ENCODE measurements at regions not wholly inside any gene's neighbourhood (a gene's known extent, or its start where the extent isn't known, plus 50 kb on each side); places are given as distances from the start of the nearest gene placed in this dataset.

- no peak for DNase-seq
These were observed 132.3 kb downstream of the CRYBB2 start for GRCh38 chr22:25351631-25352293.

- no peak for DNase-seq
These were observed 132.8 kb downstream of the CRYBB2 start for GRCh38 chr22:25352294-25352680.

DNA sequence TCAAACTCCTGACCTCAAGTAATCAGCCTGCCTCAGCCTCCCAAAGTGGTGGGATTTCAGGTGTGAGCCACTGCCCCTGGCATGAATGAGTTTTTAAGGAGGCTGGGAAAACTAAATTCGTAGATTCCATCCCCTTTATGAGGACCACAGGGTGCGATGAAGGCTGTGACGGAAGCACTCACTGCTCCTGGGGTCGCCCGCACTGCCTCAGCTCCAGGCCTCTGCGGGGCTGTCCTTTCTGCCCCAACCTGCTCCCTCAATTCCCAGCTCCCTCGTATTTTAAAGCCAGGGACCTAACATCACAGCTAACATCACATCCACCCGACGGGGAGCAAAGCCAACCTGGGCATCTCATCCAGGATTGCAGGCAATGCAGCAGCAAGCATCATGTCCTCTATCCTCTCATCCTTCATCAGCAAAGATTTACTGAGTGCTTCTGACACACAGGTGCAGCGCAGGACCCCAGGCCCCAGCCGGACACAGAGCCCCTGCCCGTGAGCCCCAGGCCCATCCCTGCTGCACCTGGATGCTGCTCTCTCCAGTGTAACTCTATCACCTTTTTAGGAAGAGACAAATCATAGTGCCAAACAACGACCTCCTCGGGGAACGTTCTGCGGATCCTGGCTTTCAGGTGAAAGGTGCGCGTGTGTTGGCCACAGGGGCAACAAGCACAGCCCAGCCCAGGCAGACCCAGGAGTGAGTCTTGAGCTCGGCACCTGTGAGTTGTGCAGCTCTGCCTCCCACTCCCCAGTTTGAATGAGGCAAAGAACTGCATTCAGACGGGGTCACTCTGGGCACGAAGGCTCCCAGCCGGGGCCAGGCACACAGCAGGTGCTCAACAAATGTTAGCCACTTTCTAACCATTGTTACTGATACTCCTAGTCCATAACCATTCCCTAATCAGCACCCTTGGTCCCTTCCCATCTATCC is 134.3 kb downstream of the CRYBB2 start:
- no peak for DNase-seq

- no peak for DNase-seq
These were observed 135.0 kb downstream of the CRYBB2 start for GRCh38 chr22:25354456-25354855.

- no peak for DNase-seq
These were observed 137.7 kb downstream of the CRYBB2 start for GRCh38 chr22:25357132-25357455.

DNA sequence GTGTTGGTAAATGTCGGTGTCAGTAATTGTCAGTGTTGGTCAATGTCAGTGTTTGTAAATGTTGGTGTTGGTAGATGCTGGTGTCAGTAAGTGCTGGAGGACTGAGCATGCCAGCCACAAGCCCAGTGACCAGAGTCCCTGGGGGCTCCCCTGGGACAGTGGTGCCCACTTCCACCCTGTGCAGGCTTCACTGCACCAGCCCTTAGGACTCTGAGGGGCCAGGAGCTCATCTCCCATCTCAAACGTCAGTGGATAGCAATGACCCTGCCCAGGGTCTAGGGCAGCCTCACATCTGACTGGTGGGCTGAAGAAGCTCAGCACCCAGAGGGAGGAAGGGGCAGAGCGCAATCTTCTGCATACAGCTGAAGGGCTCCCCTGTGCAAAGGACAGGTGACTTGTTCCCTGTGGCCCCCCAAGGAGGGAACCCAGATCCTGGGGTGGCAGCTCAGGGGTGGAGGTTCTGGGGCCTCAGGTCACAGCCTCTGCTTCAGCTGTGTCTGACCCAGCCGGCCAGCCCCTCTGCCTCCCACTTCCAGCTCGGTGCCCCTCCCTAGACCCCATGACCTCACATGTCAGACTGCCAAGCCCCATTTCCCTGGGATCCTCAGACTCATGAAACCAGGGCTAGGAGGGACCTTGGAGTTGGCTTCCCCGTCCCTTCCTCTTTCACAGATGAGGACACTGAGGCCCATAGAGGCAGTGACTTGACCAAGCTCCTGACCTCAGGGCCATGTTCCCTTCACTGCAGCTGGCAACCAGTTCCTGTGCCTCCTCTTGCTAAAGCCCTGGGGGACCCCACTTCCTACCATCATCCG is 138.4 kb downstream of the CRYBB2 start:
- DNase-seq: no peak

GRCh38 chr22:25358421-25359170 is 139.2 kb downstream of the CRYBB2 start:
- no peak for DNase-seq

DNA sequence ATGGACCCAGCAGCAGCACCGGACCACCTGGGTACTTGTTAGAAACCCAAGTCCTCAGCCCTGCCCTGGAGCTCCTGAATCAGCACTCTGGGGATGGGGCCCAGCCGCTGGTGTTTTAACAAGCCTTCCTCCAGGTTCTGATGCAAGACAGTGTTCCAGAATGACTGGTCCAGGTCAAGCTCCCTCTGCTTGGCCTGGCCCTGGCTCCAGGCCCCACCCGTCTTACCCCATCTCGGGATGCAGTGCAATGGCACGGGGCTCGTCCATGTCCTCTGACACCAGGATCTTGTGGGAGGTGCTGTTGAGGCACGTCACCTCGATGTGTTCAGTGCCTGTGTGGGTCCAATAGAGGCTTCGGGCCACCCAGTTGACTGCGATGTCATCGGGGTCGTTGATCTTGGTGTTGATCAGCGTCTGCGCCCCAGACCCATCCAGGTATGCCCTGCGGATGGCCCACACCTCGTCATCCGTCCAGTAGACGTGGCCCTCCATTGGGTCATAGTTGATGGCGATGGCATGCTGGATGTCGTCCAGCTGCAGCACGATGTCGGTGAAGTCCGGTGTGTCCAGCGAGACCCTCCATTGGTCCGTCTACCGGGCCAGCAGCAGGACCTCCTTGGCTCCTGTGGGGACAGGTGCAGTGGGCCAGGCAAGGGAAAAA is 140.3 kb downstream of the CRYBB2 start:
- DNase-seq: no peak

DNA sequence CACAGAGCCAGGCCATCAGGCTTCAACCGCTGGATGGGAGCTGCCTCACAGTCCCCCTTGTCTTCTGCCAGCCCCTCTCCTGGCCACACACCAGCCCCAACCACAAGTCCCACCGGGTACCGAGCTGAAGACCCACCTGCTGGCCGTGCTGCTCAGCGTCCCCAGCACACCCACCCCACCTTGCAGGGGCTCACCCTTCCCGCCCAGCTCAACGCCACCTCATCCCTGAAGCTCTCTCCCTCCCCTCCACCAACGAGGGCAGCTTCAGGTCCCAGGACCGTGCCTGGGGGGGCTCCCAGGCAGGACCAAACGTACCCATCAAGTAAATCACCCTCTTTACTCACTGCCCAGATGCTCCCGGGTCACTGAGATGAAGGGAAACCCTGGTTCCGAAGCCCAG is 141.0 kb downstream of the CRYBB2 start:
- DNase-seq: no peak

DNA sequence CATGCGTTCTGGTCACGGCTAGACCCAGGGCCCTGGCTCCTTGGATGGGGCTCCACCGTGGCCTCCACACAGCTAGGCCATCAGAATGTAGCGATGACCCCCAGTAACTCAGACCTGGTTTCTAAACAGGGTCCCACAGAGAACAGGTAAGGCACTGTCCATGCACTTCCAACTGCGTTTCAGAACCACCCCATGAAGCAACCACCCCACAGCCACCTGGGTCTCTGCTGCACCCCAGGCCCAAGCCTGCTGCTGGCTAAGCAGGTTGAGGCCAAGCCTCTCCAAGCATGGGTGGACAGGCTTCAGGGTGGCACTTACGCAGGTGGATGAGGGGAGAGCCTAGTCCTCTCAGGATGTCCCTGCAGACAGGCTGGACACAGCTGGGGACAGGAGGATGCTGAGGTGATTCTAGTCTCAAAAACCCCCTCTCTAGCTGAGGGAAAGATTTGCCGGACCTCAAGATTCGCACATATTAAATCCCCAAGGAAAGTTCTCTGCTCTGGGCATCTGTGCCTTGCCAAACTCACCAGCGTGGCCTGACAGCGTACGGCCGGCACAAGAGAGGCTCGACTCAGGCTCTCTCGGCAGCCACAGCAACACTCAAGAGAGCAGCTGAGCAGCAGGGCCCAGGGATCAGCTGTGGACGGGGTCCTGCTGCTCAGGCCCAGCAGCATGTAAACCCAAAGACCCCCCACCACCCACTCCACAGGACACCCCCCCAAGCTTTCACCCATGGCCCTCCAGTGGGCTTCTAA is 141.6 kb downstream of the CRYBB2 start:
- no peak for DNase-seq

DNA sequence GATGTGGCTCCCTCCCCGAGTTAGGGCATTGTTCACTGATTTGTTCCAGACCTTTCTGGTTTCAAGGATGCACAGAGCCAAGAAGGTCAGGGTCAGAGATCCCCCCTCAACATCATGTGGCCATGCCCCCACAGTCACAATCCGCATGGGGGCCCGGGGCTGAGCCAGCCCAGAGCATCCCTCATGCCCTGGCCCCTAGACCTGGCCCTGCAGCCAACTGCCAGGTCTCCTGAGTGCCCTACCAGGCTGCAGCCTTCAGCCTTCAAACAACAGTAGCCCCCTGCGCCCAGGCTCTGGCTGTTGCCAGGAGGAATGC is 142.4 kb downstream of the CRYBB2 start:
- no peak for DNase-seq

DNA sequence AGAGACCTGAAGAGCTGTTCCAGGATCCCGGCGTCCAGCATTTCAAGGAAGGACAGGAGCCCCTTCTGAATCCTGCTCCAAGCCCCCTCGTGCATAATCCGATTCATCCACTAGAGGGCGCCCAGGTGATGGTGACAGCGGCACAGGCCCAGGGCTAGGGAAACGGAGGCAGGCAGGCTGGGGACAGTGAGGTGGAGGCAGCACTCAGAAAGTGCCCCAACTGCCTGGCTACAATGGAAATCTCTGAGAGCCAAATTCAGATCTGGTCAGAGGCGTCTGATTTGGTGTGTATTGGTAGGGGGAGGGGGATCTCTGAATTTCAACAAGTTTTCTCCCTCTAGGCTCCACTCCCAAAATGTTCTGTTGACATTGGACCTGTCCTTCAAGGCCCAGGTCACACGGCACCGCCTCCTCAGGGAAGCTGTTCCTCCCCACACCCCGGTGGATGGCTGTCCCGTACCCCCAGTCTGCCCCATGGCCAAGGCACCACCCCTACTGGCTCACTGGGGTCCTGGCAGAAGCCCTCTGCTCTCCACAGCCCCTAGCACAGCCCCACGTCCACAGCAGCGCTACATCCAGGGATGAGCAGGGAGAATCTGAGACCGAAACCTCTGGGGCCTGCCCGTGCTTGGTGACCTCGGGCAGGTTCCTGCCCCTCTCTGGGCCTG is 142.9 kb downstream of the CRYBB2 start:
- DNase-seq: peak; percentile 92

DNA sequence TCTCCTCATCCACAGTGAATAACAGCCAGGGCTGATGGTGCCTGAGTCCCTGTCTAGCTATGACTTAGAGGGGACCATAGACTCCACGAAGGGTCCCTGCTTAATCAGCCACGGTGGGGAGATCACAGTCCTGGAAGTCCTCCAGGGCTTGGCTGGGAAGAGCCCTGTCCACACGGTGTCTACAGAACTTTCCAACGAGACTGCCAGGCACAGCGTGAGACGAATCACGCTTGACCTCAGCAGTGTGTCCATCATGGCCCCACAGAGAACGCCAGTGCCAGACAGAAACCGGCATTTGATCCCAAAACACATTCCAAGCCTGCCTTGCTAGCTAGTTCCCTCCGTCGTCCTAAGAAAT is 143.4 kb downstream of the CRYBB2 start:
- no peak for DNase-seq

DNA sequence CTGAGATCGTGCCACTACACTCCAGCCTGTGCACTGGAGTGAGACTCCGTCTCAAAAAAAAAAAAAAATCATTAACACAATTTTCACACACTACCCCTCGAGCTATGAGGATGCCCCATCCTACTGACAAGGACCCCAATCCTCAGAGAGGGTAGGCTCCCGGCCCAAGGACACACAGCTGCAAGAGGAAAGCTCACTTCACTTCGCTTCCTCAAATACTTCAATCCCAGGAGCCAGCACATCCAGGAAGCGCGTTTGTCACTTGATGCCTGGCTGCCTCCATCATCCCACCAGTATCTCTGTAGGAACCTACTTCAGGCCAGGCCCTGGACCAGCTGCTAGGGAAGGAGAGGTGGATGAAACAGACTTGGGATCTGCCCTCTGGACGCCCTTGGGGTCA is 144.0 kb downstream of the CRYBB2 start:
- DNase-seq: no peak

- DNase-seq: no peak
These were observed 144.8 kb downstream of the CRYBB2 start for GRCh38 chr22:25364281-25364680.

DNA sequence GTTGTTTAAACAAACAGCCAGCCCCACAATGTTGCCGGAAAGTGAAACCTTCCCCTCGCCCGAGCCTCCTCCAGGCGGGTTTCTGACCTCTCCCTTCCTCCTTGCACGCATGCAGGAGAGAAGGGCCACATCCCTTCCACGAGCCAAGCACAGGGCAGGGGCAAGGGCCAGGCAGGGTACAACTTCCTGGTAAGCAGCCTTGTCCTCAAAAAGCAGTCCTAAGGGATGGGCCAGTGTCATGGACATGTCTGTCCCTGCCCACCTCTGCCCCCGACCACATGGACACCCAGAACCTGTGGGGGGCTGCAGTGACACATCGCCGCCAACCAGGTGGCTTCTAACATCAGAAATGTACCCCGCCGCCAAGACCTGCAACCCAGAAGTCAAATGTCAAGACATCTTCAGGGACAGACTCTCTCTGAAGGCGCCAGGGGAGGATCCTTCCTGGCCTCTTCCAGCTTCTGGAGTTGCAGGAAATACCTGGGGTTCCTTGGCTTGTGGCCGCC is 145.3 kb downstream of the CRYBB2 start:
- DNase-seq: no peak

DNA sequence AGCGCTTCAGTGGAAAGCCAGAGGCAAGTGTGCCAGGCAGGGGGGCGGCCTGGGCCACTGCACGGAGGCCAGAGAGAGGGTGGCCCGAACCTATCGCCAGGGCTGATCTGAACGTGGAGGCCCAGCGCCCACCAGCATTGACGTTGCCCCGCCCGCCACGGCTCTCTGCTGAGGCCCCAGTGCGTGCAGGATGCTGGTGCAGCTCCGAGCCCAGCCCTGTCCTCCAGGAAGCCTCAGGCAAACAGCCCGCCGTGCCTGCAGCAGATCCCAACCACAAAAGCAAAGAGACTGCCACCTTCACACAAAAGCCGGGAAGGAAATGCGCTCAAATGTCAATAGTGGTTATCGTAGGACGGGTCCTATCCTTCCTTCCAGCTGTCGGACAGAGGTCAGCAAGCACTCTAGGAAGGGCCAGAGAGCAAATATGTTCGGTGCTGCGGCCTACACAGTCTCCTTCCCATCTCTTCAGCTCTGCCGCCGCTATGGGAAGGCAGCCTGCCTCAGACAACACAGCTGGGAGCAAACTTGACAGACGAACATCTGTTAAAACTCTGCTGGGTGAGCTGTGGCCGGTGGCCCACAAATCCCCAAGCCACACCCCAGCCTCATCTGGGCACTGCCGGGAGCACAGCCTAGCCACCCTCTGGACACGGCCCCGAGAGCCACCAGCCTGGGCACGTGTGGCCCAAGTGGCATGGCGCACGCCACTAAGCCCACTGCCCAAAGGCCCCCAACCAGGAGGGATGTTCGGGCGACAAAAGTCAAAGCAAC is 146.2 kb downstream of the CRYBB2 start:
- no peak for DNase-seq

DNA sequence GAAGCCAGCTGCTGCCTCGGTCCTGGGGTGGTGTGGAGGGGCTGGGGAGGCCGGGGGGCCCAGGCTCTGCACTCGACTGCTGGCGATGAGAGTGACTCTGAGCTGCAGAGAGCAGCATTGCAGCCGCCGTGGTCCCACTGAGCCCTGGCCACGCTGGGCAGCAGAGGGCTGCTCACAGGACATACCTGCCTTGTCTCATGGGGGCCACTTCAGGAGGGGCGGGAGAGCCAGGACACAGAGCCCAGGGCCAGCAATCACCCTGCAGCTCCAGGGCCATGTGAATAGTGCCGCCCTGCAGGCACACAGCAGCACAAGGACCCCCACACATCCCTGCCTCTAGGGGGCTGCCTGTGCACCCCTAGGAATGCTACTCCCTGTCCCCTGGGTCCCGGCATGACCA is 147.0 kb downstream of the CRYBB2 start:
- DNase-seq: no peak

DNA sequence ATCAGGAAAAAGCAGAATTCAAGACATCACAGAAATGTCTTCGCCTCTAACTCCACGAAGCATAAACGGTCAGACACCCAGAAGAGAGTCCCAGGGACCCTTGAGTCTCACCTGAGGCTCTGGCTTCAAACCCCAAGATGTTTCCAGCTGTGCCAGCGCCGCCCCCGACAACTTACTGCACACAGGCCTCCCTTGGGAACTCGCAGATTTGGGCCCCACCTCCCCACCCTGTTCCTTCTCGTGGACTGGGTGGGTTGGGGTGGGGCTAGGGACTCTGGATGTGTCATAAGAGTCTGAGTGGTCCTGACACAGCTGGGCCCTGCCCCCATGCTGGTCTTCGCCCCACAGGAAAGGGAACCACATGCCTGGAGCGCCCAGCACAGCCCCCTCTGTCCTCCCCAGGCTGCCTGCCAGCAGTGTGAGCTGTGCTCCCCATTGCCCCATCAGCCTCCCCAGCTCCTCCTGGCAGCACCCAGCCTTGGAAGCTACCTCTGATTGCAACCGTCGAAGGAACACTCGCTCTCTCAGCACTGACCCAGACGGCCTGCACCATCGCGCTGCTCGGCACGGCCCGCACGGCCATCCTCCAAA is 147.5 kb downstream of the CRYBB2 start:
- DNase-seq: no peak

- no peak for DNase-seq
These were observed 148.3 kb downstream of the CRYBB2 start for GRCh38 chr22:25367756-25368155.
